Superior temporal gyrus (tissue), 1 donor: ENCODE measurements at regions not wholly inside any gene's neighbourhood (a gene's known extent, or its start where the extent isn't known, plus 50 kb on each side); places are given as distances from the start of the nearest gene placed in this dataset.
A peak's percentile ranks its signal among the peaks of the same experiment; 100 is the strongest.
"Not testable (repeated sequence)": the region's sequence is repeated elsewhere in the genome, so short reads cannot be mapped to it uniquely, and the experiment has no call there.

Experiments used
- DNase-seq: peaks from one replicate; pipeline ENCODE4 v3.0.0-alpha.2; 2016; ENCODE audit errors: extremely low spot score

DNA sequence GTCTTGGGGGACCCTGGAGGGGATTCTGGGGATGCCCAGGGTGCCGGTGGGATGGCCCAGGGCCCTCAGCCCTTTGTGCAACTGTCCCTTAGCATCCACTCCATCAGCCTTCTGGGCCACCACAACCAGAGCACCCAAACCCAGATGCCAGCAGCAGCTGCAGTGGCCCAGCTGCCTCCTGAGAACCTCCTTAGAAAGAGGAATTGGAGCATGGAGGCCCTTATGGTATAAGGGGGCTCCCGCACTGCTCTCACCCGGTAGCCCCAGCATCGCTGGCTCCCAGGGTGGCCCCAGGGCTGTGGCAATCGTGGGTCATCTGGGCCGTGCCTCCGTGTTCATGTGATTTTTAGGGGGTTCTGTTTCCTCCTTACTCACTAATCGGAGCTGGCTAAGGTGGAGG lies 463.3 kb downstream of the ICE1 start:
- DNase-seq, result no peak

GRCh38 chr5:5884593-5884992 lies 462.1 kb downstream of the ICE1 start:
- DNase-seq, result no peak

GRCh38 chr5:5883562-5883961 lies 461.1 kb downstream of the ICE1 start:
- DNase-seq, result no peak

DNA sequence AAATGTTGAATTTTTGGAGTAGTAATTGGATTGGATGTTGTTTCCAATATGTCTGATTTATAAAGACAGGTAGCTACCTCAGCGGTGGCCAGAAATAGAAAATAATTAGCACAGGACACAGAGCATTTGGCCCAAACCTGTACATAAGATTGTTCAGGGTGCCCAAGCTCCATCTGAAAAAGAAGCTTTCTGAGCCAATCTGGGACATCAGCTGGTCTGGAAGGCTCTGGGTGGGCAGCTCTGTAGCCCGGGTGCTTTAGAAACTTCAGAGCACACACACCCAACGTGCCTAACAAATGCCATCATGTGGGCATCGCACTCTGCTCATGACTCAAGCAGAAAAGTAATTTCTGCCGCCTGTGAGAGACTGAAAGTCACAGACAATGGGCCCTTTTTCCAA lies 460.7 kb downstream of the ICE1 start:
- no peak for DNase-seq

DNA sequence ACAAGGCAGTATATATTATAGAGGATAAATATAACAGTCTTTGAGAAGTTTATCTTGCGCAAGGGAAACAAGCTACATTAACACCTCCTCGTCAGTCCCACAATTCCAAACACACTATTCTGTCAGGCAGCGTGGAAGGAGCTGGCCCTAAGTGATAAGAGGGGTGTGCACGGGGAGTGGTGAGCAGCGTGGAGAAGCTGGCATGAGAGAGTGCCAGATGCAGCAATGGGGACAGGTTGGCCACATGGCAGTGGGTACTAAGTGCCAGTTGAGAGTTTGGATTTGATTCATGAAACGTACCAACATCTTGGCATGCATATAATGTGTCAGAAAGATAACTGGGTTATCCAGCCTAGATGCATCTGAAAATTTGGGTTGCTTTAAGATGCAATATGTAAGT lies 460.2 kb downstream of the ICE1 start:
- DNase-seq, result peak; percentile 50

GRCh38 chr5:5881294-5881693 lies 458.8 kb downstream of the ICE1 start:
- DNase-seq, result no peak

GRCh38 chr5:5880077-5880763 lies 457.7 kb downstream of the ICE1 start:
- DNase-seq, result no peak

- DNase-seq, result no peak
Observed at GRCh38 chr5:5857396-5857795, 434.9 kb downstream of the ICE1 start.

DNA sequence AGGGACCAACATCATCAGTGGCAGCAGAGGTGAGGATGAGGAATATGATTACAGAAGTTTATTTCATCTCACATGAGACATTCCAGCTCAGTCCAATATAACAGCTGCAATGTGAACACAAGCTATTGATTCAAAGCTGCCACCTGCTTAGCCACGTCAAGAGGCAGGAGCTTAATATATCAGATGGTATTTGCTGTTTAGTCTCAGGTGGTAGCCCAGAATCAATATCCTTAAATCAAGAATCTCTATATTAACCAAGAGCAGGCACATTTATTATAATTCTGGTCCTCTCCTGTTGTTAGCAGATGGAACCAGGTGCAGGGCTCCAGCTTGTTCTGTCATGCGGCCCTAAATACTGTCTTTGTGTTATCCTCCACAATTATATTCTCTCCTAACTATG lies 431.6 kb downstream of the ICE1 start:
- DNase-seq, result no peak

GRCh38 chr5:5838493-5838892 lies 416.0 kb downstream of the ICE1 start:
- DNase-seq, result no peak

- DNase-seq, result not testable (repeated sequence)
Observed at GRCh38 chr5:5831622-5832021, 409.1 kb downstream of the ICE1 start.

DNA sequence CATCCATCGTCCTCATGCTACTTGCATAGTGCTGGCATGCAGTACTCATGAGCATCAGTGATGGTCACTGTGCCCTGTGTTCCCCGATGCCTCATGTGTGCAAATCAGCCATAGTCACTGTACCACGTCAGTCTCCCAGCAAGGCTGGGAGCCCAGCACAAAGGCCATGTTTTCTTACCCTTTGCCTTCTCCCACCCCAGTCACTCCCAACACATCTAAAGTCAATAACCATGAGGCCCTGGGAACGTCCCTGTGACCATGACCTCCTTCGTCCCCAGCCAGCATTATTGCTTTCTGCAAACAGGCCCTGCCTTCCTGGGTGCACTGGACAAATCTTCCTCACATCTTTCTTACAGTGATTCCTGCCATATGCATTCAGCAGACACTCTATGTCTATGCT lies 406.1 kb downstream of the ICE1 start:
- DNase-seq, result no peak

- no peak for DNase-seq
Observed at GRCh38 chr5:5826911-5827310, 404.4 kb downstream of the ICE1 start.

- no peak for DNase-seq
Observed at GRCh38 chr5:5822729-5823257, 400.3 kb downstream of the ICE1 start.

DNA sequence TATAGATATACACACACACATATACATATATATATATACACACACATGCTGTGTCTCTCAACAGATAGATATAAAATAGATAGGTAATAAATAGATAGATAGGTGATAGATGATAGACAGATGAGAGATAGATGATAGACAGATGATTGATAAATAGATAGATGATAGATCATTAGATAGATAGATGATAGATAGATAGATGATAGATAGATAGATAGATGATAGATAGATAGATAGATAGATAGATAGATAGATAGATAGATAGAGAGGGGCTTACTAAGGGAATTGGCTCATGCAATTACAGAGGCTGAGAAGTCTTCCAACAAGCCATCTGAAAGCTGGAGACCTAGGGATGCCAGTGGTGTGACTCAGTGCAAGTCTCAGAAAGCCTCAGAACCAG lies 394.5 kb downstream of the ICE1 start:
- no peak for DNase-seq

DNA sequence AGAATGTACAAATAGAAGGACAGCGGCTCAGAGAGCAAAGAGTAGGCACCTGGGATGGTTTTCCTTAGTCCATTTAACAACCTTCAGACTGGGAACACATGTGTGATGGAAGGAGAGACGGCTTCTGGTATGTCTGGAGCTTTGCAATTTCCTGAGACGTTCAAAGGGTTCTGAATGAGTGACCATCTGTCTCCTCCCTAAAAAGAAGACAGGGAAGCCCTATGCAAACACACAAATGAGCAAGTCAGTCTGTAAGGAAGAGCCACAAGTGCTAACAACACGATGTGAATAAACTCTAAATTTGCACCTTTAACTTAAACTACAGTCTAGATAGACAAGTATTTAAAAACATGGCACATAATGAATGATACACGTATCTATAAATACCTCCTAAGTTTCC lies 391.0 kb downstream of the ICE1 start:
- no peak for DNase-seq

DNA sequence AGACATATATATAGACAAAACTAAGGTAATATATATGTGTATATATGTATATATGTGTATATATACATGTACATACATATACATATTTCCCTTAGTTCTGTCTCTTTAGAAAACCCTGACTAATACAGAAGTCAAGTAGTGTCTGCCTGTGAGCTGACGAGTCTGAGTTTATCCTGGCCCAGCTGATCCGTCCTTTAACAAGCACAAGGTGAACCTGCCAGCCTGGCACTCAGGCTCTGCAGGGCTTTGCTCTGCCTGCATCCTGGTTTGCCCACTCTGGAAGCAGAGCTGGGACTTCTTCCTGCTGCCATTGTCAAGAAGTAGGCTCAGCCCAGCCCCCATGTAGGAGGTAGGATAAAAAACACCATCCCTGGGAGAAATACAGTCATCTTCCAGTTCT lies 388.0 kb downstream of the ICE1 start:
- DNase-seq, result no peak

- no peak for DNase-seq
Observed at GRCh38 chr5:5805916-5806315, 383.4 kb downstream of the ICE1 start.

- no peak for DNase-seq
Observed at GRCh38 chr5:5804478-5805233, 382.2 kb downstream of the ICE1 start.

- no peak for DNase-seq
Observed at GRCh38 chr5:5800801-5801761, 378.6 kb downstream of the ICE1 start.

GRCh38 chr5:5799826-5800225 lies 377.3 kb downstream of the ICE1 start:
- no peak for DNase-seq

DNA sequence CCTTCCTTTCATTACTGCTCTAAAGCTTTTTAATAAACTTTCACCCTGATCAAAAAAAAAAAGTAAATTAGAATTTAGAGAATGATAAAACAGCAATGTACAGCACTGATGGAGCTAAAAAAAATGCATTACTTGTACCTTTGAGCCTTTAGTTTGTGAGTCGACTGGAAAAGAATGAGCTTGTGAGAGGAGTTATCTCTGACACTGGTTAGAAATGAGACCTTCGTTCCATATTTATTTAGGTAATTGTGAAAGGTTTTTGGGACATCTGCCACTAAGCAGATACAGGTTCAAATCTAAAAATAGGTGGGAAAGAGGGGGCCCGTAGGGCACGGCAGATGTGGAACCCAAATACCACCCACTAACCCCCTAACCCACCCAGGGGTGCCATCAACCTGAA lies 376.8 kb downstream of the ICE1 start:
- no peak for DNase-seq
